ENCODE measurements at regions not wholly inside any gene's neighbourhood (a gene's known extent, or its start where the extent isn't known, plus 50 kb on each side); places are given as distances from the start of the nearest gene placed in this dataset.

DNA sequence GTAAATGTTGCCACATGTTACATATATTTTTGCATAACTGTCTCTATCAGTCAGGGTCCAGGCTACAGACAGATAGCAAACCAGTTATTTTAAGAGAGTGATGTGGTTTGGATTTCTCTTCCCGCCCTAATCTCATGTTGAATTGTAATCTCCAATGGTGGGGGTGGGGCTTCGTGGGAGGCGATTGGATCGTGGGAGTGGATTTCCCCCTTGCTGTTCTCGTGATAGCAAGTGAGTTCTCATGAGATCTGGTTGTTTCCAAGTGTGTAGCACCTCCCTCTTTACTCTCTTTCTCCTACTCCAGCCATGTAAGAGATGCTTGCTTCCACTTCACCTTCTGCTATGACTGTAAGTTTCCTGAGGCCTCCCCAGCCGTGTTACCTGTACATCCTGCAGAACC lies 704.2 kb upstream of the TBX3 start:
- TF ChIP-seq CTCF (conservative IDR thresholded peaks at IDR 0.05) (no peak), ZFX (IDR thresholded peaks at IDR 0.05) (no peak)

Measured in C4-2B (cell line).